GM23248 (cell line): ENCODE measurements at regions not wholly inside any gene's neighbourhood (a gene's known extent, or its start where the extent isn't known, plus 50 kb on each side); places are given as distances from the start of the nearest gene placed in this dataset.

ENCODE experiments used
- EZH2 ChIP-seq: fragments of 200-600 bp; sonication (generic); IDR thresholded peaks from 2 replicates; pipeline ENCODE4 v1.6.1; 2018; ENCODE audit warnings: antibody characterized with exemption, mild to moderate bottlenecking; ENCODE audit not compliant: insufficient read depth, poor library complexity, severe bottlenecking
- EZH2phosphoT487 ChIP-seq: fragments of 200-600 bp; sonication (generic); IDR thresholded peaks from 2 replicates; pipeline ENCODE4 v1.6.1; 2018; ENCODE audit warnings: antibody characterized with exemption, moderate library complexity, mild to moderate bottlenecking, low read depth; ENCODE audit not compliant: insufficient read depth

GRCh38 chr6:68400396-68400795 lies 234.7 kb upstream of the ADGRB3 start:
- TF ChIP-seq EZH2 = no peak
- no peak for TF ChIP-seq EZH2phosphoT487
